ENCODE measurements at regions not wholly inside any gene's neighbourhood (a gene's known extent, or its start where the extent isn't known, plus 50 kb on each side); places are given as distances from the start of the nearest gene placed in this dataset.
"Not testable (repeated sequence)": the region's sequence is repeated elsewhere in the genome, so short reads cannot be mapped to it uniquely, and the experiment has no call there.

DNA sequence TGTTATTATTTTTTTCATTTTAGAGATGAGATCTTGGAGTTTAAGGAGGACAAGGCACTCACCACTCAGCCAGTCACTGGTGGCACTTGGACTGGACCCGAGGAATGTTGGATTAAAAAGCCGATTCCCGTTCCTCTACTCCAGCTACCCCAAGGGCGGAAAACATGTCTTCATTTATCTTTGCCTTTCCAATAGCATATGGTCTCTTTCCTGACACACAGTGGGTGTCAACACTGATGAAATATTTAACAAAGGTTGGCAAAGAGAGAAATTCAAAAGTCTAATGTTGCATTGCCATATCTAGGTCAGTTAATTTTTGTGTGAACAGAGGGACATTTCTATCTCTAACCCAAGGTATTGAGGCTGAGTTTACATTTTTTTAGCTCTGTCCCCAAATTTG is 459.7 kb downstream of the RBFOX1 start:
- Mint-ChIP-seq H3K27ac (no peak overlapping the region), H3K4me3 (no peak overlapping the region), H3K9me3 (peaks cover 10% of the 10 kb centered on the region), H3K36me3 (ENCODE audit: low read depth) (no peaks in the 10 kb centered on the region), H3K27me3 (no peaks in the 10 kb centered on the region), H3K4me1 (no peaks in the 10 kb centered on the region)
- ATAC-seq: no peak
- no peak for DNase-seq

DNA sequence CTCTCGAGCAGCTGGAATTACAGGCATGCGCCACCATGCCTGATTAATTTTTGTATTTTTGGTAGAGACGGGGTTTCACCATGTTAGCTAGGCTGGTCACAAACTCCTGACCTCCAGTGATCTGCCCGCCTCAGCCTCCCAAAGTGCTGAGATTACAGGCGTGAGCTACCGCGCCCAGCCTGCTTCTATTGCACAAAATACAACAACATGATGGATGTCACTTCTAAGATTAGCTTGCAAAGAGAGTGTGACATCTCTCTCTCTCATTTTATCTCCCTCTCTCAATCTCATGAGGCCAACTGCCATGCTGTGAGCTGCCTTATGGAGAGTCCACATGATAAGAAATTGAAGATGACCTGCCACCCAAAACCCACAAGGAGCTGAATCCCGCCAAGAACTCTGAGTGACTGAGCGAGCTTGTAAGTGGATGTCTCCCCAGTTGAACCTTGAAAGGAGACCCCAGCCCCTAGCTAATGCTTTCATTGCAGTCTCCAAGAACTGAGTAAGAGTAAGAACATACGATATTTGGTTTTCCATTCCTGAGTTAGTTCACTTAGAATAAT is 458.5 kb downstream of the RBFOX1 start:
- H3K9me3 Mint-ChIP-seq: peaks cover 10% of the 10 kb centered on the region

DNA sequence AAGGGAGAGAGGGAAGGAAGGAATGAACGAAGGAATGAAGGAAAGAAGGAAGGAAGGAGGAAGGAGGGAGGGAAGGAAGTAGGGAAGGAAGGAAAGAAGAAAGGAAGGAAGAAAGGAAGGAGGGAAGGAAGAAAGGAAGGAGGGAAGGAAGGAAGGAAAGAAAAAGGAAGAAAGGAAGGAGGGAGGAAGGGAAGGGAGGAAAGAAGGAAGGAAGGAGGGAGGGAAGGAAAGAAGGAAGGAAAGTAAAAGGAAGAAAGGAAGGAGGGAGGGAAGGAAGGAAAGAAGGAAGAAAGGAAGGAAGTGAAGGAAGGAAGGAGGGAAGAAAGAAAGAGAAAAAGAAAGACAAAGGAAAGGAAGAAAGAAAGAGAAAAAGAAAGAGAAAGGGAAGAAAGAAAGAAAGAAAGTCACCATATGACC is 442.4 kb downstream of the RBFOX1 start:
- ATAC-seq (no peak), DNase-seq (no peak)
- Mint-ChIP-seq H3K36me3 (ENCODE audit: low read depth) (no peaks in the 10 kb centered on the region), H3K27ac (no peak overlapping the region), H3K4me3 (no peak overlapping the region), H3K9me3 (peaks cover 42% of the 10 kb centered on the region), H3K4me1 (no peaks in the 10 kb centered on the region), H3K27me3 (no peaks in the 10 kb centered on the region)

More for the DNA sequence above, 458.5 kb downstream of the RBFOX1 start:
- ATAC-seq (no peak), DNase-seq (no peak)
- Mint-ChIP-seq H3K27me3 (no peaks in the 10 kb centered on the region), H3K27ac (no peak overlapping the region), H3K4me1 (no peaks in the 10 kb centered on the region), H3K4me3 (no peak overlapping the region), H3K36me3 (ENCODE audit: low read depth) (no peaks in the 10 kb centered on the region)

DNA sequence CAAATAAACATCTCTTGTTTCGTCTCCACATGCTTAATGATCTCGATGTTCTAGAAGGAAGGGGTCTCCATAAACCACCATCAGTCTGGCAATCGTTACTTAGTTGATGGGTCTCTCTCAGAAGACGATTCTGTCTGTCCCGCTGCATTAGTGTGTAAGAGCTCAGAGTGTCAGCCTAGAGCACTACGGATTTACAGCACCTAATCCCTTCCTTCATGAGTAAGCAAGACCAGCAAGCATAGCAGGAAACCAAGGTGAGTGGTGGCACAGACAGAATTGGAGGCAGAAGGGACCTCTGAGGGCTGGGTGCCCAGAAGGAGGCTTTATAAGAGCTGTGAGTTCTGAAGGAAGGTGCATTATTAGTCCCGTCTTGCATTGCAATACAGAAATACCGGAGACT is 440.1 kb downstream of the RBFOX1 start:
- peaks cover 36% of the 10 kb centered on the region for H3K9me3 Mint-ChIP-seq

DNA sequence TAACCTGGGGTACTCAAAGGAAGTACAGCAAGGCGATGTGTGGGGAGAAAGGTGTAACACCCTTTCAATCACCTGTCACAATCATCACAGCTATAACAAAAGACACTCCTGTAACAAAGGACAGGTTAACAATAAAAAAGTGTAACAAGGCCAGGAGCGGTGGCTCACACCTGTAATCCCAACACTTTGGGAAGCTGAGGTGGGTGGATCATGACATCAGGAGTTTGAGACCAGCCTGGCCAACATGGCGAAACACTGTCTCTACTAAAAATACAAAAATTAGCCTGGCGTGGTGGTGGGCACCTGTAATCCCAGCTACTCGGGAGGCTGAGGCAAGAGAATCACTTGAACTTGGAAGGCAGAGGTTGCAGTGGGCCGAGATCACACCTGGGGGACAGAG is 436.4 kb downstream of the RBFOX1 start:
- peaks cover 21% of the 10 kb centered on the region for H3K9me3 Mint-ChIP-seq
- ATAC-seq; H3K4me1 Mint-ChIP-seq; H3K27me3 Mint-ChIP-seq; H3K36me3 Mint-ChIP-seq (ENCODE audit: low read depth); H3K4me3 Mint-ChIP-seq; DNase-seq; H3K27ac Mint-ChIP-seq: not testable (repeated sequence)

More for the DNA sequence above, 440.1 kb downstream of the RBFOX1 start:
- ATAC-seq (no peak), DNase-seq (no peak)
- Mint-ChIP-seq H3K4me1 (no peaks in the 10 kb centered on the region), H3K27me3 (no peaks in the 10 kb centered on the region), H3K36me3 (ENCODE audit: low read depth) (no peaks in the 10 kb centered on the region), H3K27ac (no peak overlapping the region), H3K4me3 (no peak overlapping the region)

DNA sequence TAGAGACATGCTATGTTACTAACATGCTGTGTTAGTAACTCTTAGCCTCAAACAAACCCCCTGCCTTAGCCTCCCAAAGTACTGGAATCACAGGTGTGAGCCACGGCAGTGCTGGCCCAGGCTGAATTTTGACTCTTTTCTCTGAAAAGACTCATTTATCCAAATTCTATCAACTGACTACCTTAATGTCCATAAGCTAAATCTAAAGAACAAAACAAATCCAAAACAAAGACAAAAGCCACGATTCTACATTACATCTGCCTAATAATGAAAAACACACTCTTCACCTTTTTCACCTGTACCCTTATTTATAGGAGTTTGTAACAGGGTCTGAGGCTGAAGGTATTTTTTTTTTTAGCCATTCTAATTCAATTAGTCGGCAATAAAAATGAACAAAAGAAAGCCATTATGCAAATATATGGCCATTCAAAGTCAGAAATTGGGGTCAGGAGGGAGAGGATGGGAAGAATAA is 432.5 kb downstream of the RBFOX1 start:
- DNase-seq: no peak
- H3K4me1 Mint-ChIP-seq: no peaks in the 10 kb centered on the region
- H3K36me3 Mint-ChIP-seq (ENCODE audit: low read depth): no peaks in the 10 kb centered on the region
- no peak overlapping the region for H3K4me3 Mint-ChIP-seq
- no peak for ATAC-seq
- peaks cover 8% of the 10 kb centered on the region for H3K9me3 Mint-ChIP-seq
- H3K27me3 Mint-ChIP-seq: no peaks in the 10 kb centered on the region
- no peak overlapping the region for H3K27ac Mint-ChIP-seq

DNA sequence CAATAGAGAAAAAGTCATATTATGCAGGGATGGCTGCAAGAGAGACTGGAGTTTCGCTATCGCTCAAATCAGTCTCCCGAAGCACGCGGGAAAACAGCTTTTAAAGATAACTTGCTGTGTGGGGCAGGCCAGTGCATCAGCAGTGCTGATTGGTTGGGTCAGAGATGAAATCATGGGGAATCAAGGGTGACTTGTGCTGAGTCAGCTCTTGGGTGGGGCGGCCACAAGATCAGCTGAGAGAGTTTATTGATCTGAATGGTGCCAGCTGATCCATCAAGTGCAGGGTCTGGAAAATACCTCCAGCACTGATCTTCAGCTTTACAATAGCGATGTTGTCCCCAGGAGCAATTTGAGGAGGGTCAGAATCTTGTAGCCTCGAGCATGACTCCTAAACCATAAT is 430.5 kb downstream of the RBFOX1 start:
- ATAC-seq (no peak), DNase-seq (no peak)
- no peaks in the 10 kb centered on the region for H3K36me3 Mint-ChIP-seq (ENCODE audit: low read depth)
- H3K27me3 Mint-ChIP-seq: no peaks in the 10 kb centered on the region
- no peak overlapping the region for H3K4me3 Mint-ChIP-seq
- peaks cover 11% of the 10 kb centered on the region for H3K9me3 Mint-ChIP-seq
- H3K27ac Mint-ChIP-seq: no peak overlapping the region
- H3K4me1 Mint-ChIP-seq: no peaks in the 10 kb centered on the region

Data from activated naive CD8-positive, alpha-beta T cell treated with anti-CD3 and anti-CD28 coated beads, Interleukin-2, amount 50 U/mL, for 24 hours (primary cell).